CD4-positive, alpha-beta T cell treated with Interferon alpha-2 for 1 hour (primary cell): ENCODE measurements at regions not wholly inside any gene's neighbourhood (a gene's known extent, or its start where the extent isn't known, plus 50 kb on each side); places are given as distances from the start of the nearest gene placed in this dataset.

Experiments used
- DNase-seq, 2 donors: peaks; one replicate each; pipeline ENCODE4 v3.0.0-alpha.2; 2020 to 2022

- DNase-seq = no peak
Measured at GRCh38 chr2:234834228-234834923, 117.4 kb upstream of the SH3BP4 start.

- DNase-seq = no peak
Measured at GRCh38 chr2:234830853-234831252, 121.0 kb upstream of the SH3BP4 start.

GRCh38 chr2:234829074-234829455, 122.8 kb upstream of the SH3BP4 start:
- DNase-seq = no peak

- no peak for DNase-seq
Measured at GRCh38 chr2:234828382-234829073, 123.3 kb upstream of the SH3BP4 start.

- DNase-seq = no peak
Measured at GRCh38 chr2:234827096-234827860, 124.5 kb upstream of the SH3BP4 start.

GRCh38 chr2:234826681-234827080, 125.1 kb upstream of the SH3BP4 start:
- DNase-seq = no peak

- no peak for DNase-seq
Measured at GRCh38 chr2:234825616-234826015, 126.2 kb upstream of the SH3BP4 start.

GRCh38 chr2:234823877-234824376, 127.9 kb upstream of the SH3BP4 start:
- no peak for DNase-seq

GRCh38 chr2:234823196-234823876, 128.5 kb upstream of the SH3BP4 start:
- DNase-seq = no peak

- no peak for DNase-seq
Measured at GRCh38 chr2:234821946-234822475, 129.8 kb upstream of the SH3BP4 start.

GRCh38 chr2:234818937-234819336, 132.9 kb upstream of the SH3BP4 start:
- DNase-seq = no peak

- no peak for DNase-seq
Measured at GRCh38 chr2:234816491-234816890, 135.3 kb upstream of the SH3BP4 start.

GRCh38 chr2:234816056-234816455, 135.8 kb upstream of the SH3BP4 start:
- no peak for DNase-seq

GRCh38 chr2:234814374-234814773, 137.4 kb upstream of the SH3BP4 start:
- no peak for DNase-seq

GRCh38 chr2:234812851-234813250, 139.0 kb upstream of the SH3BP4 start:
- no peak for DNase-seq

GRCh38 chr2:234808907-234809306, 142.9 kb upstream of the SH3BP4 start:
- DNase-seq = no peak

- DNase-seq = no peak
Measured at GRCh38 chr2:234806818-234807217, 145.0 kb upstream of the SH3BP4 start.

- DNase-seq = no peak
Measured at GRCh38 chr2:234805836-234806235, 146.0 kb upstream of the SH3BP4 start.

- DNase-seq = no peak
Measured at GRCh38 chr2:234804704-234805103, 147.1 kb upstream of the SH3BP4 start.

GRCh38 chr2:234802845-234803171, 149.0 kb upstream of the SH3BP4 start:
- DNase-seq = no peak

- no peak for DNase-seq
Measured at GRCh38 chr2:234802071-234802844, 149.6 kb upstream of the SH3BP4 start.

GRCh38 chr2:234797566-234798250, 154.1 kb upstream of the SH3BP4 start:
- no peak for DNase-seq
